Parathyroid adenoma (tissue), 2 donors: ENCODE measurements at regions not wholly inside any gene's neighbourhood (a gene's known extent, or its start where the extent isn't known, plus 50 kb on each side); places are given as distances from the start of the nearest gene placed in this dataset.

ENCODE experiments used
- H2AFZ ChIP-seq: fragments of 300-600 bp; sonication (generic); one replicate; pipeline ENCODE4 v1.7.0; 2017; ENCODE audit warnings: antibody characterized with exemption, mild to moderate bottlenecking
- H3K27ac ChIP-seq: fragments of 300-600 bp; sonication (generic); one replicate; pipeline ENCODE4 v1.7.0; 2017
- H3K27me3 ChIP-seq: fragments of 300-600 bp; sonication (generic); one replicate; pipeline ENCODE4 v1.7.0; 2017; ENCODE audit warnings: low read length; ENCODE audit not compliant: control insufficient read depth, insufficient read depth
- H3K36me3 ChIP-seq: fragments of 300-600 bp; sonication (generic); one replicate; pipeline ENCODE4 v1.7.0; 2017; ENCODE audit warnings: low read length; ENCODE audit not compliant: control insufficient read depth, insufficient read depth
- H3K4me1 ChIP-seq: fragments of 300-600 bp; sonication (generic); one replicate; pipeline ENCODE4 v1.7.0; 2017; ENCODE audit warnings: control low read depth
- H3K4me2 ChIP-seq: fragments of 300-600 bp; sonication (generic); one replicate; pipeline ENCODE4 v1.7.0; 2017; ENCODE audit warnings: low read length
- H3K4me3 ChIP-seq: fragments of 300-600 bp; sonication (generic); one replicate; pipeline ENCODE4 v1.7.0; 2017; ENCODE audit warnings: low read depth, low read length
- H3K79me2 ChIP-seq: fragments of 300-600 bp; sonication (generic); one replicate; pipeline ENCODE4 v1.7.0; 2017; ENCODE audit warnings: control low read depth
- H3K9ac ChIP-seq: fragments of 300-600 bp; sonication (generic); one replicate; pipeline ENCODE4 v1.7.0; 2017; ENCODE audit warnings: mild to moderate bottlenecking
- H3K9me3 ChIP-seq: fragments of 300-600 bp; sonication (generic); one replicate; pipeline ENCODE4 v1.7.0; 2017; ENCODE audit warnings: low read length; ENCODE audit not compliant: control insufficient read depth
- CTCF ChIP-seq: fragments of 300-600 bp; sonication (generic); IDR thresholded peaks from one replicate; pipeline ENCODE4 v1.7.0; 2017; ENCODE audit warnings: antibody characterized with exemption, mild to moderate bottlenecking
- donor health status: primary hyperparathyroidism.

- Histone ChIP-seq H3K79me2 (no peaks in the 10 kb centered on the region), H2AFZ (no peak overlapping the region), H3K9me3 (no peaks in the 10 kb centered on the region), H3K36me3 (no peaks in the 10 kb centered on the region), H3K4me3 (no peak overlapping the region), H3K4me1 (no peaks in the 10 kb centered on the region), H3K9ac (no peak overlapping the region), H3K27ac (no peak overlapping the region), H3K27me3 (no peaks in the 10 kb centered on the region), H3K4me2 (no peak overlapping the region)
- no peak for TF ChIP-seq CTCF
Measured at GRCh38 chr2:239674101-239674980, 273.5 kb upstream of the HDAC4 start.

DNA sequence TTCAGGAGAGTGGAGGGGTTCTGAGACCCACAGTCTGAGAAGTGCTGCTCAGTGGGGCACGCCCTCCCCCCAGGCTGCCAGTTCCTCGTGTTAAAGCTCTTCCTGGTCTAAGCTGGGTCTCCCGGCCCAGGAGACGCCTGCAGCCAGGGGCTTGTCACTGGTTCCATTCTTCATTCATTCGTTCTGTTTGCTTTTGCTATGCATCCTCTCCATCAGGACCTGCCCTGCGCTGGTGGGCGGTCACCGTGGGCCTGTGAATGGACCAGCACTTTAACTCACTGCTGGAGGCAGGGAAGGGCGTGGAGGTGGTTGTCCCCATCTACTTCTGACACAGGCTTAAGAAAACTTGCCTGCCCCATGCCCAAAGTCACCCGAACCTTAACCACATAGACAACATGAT is 272.8 kb upstream of the HDAC4 start:
- Histone ChIP-seq H3K27me3 (no peaks in the 10 kb centered on the region), H3K9me3 (no peaks in the 10 kb centered on the region), H3K4me3 (no peak overlapping the region), H2AFZ (no peak overlapping the region), H3K27ac (no peak overlapping the region), H3K79me2 (no peaks in the 10 kb centered on the region), H3K9ac (no peak overlapping the region), H3K36me3 (no peaks in the 10 kb centered on the region), H3K4me1 (no peaks in the 10 kb centered on the region), H3K4me2 (no peak overlapping the region)
- TF ChIP-seq CTCF = no peak

GRCh38 chr2:239671916-239672849 is 271.4 kb upstream of the HDAC4 start:
- no peak for TF ChIP-seq CTCF
- H3K9me3 ChIP-seq = no peaks in the 10 kb centered on the region
- H3K27me3 ChIP-seq = no peaks in the 10 kb centered on the region
- H3K36me3 ChIP-seq = no peaks in the 10 kb centered on the region
- H3K9ac ChIP-seq = no peak overlapping the region
- H2AFZ ChIP-seq = no peak overlapping the region
- no peak overlapping the region for H3K4me2 ChIP-seq
- H3K79me2 ChIP-seq = no peaks in the 10 kb centered on the region
- no peak overlapping the region for H3K4me3 ChIP-seq
- peaks cover under 1% of the 10 kb centered on the region for H3K4me1 ChIP-seq
- H3K27ac ChIP-seq = no peak overlapping the region

- Histone ChIP-seq H3K27me3 (no peaks in the 10 kb centered on the region), H3K4me2 (no peak overlapping the region), H3K9me3 (no peaks in the 10 kb centered on the region), H3K4me3 (no peak overlapping the region), H3K79me2 (no peaks in the 10 kb centered on the region), H3K9ac (no peak overlapping the region), H2AFZ (no peak overlapping the region), H3K27ac (no peak overlapping the region), H3K36me3 (no peaks in the 10 kb centered on the region), H3K4me1 (peaks cover 4% of the 10 kb centered on the region)
- no peak for TF ChIP-seq CTCF
Measured at GRCh38 chr2:239671471-239671870, 270.7 kb upstream of the HDAC4 start.
